ENCODE measurements at regions not wholly inside any gene's neighbourhood (a gene's known extent, or its start where the extent isn't known, plus 50 kb on each side); places are given as distances from the start of the nearest gene placed in this dataset.

GRCh38 chr5:90289837-90290236 lies 119.7 kb downstream of the CETN3 start:
- H3K4me3 ChIP-seq (ENCODE audit: low read length): no peak overlapping the region
- TF ChIP-seq CTCF (IDR thresholded peaks at IDR 0.05; ENCODE audit: insufficient read depth, low read depth, low read length, missing control alignments): no peak
- DNase-seq (ENCODE audit: low read depth): no peak

GRCh38 chr5:90287036-90287435 lies 122.5 kb downstream of the CETN3 start:
- DNase-seq (ENCODE audit: low read depth): no peak
- no peak for TF ChIP-seq CTCF (IDR thresholded peaks at IDR 0.05; ENCODE audit: insufficient read depth, low read depth, low read length, missing control alignments)
- H3K4me3 ChIP-seq (ENCODE audit: low read length): no peak overlapping the region

- TF ChIP-seq CTCF (IDR thresholded peaks at IDR 0.05; ENCODE audit: insufficient read depth, low read depth, low read length, missing control alignments): no peak
- DNase-seq (ENCODE audit: low read depth): peak; percentile 68
- H3K4me3 ChIP-seq (ENCODE audit: low read length): no peak overlapping the region
These were observed 124.0 kb downstream of the CETN3 start for GRCh38 chr5:90285581-90285980.

- no peak for TF ChIP-seq CTCF (IDR thresholded peaks at IDR 0.05; ENCODE audit: insufficient read depth, low read depth, low read length, missing control alignments)
- no peak overlapping the region for H3K4me3 ChIP-seq (ENCODE audit: low read length)
- no peak for DNase-seq (ENCODE audit: low read depth)
These were observed 125.2 kb downstream of the CETN3 start for GRCh38 chr5:90284375-90284774.

- TF ChIP-seq CTCF (IDR thresholded peaks at IDR 0.05; ENCODE audit: insufficient read depth, low read depth, low read length, missing control alignments): no peak
- DNase-seq (ENCODE audit: low read depth): no peak
- H3K4me3 ChIP-seq (ENCODE audit: low read length): no peak overlapping the region
These were observed 130.5 kb downstream of the CETN3 start for GRCh38 chr5:90279091-90279490.

DNA sequence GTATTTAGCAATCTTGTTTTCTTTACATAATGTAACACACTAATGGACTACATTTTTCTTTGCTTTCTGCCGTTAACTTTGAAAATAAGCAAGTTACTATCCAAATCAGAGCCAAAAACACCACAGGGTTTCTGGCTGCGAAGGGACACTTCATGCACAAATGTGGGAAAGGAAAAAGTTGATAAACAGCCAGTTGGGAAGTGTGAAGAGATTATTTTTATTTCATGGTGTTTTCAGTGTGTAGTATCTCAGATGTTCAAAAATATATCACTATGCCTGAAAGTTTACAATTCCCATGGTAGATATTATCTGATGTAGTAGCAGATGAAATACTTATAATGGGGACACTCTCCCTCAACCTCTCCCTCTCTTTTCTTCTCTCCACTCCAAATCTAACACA lies 135.3 kb downstream of the CETN3 start:
- DNase-seq (ENCODE audit: low read depth): no peak
- no peak overlapping the region for H3K4me3 ChIP-seq (ENCODE audit: low read length)
- TF ChIP-seq CTCF (IDR thresholded peaks at IDR 0.05; ENCODE audit: insufficient read depth, low read depth, low read length, missing control alignments): no peak

GRCh38 chr5:90267646-90268045 lies 141.9 kb downstream of the CETN3 start:
- H3K4me3 ChIP-seq (ENCODE audit: low read length): no peak overlapping the region
- DNase-seq (ENCODE audit: low read depth): no peak
- TF ChIP-seq CTCF (IDR thresholded peaks at IDR 0.05; ENCODE audit: insufficient read depth, low read depth, low read length, missing control alignments): no peak
